ENCODE measurements at regions not wholly inside any gene's neighbourhood (a gene's known extent, or its start where the extent isn't known, plus 50 kb on each side); places are given as distances from the start of the nearest gene placed in this dataset.
"Not testable (repeated sequence)": the region's sequence is repeated elsewhere in the genome, so short reads cannot be mapped to it uniquely, and the experiment has no call there.

DNA sequence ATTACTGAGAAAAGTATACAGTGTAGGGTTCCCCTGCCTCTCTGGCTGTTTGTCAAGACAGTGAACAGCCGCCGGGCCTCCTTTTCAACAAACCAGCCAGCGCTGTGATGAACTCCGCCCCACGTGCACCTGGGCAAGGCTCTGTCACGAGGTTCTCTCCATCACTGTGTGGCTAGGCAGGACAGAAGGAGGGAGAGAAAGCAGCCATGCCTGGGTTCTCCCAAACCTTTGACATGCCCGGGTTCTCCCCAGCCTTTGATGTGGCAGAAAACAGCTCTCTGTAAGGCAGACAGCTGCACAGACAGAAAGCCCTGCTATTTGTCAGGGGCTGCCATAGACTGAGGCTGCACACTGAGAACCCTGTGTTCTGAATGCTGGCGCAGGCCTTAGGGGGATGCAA, 101.4 kb upstream of the TRPM1 start:
- DNase-seq (ENCODE audit: low read depth) (no peak), FAIRE-seq (no peak)
- Histone ChIP-seq H3K36me3 (ENCODE audit: control insufficient read depth, insufficient read depth, low read length) (no peaks in the 10 kb centered on the region), H3K4me3 (ENCODE audit: low read depth, low read length) (no peak overlapping the region), H3K27me3 (ENCODE audit: control insufficient read depth, insufficient read depth, low read length) (peaks cover 7% of the 10 kb centered on the region)
- TF ChIP-seq, protein P1, sequence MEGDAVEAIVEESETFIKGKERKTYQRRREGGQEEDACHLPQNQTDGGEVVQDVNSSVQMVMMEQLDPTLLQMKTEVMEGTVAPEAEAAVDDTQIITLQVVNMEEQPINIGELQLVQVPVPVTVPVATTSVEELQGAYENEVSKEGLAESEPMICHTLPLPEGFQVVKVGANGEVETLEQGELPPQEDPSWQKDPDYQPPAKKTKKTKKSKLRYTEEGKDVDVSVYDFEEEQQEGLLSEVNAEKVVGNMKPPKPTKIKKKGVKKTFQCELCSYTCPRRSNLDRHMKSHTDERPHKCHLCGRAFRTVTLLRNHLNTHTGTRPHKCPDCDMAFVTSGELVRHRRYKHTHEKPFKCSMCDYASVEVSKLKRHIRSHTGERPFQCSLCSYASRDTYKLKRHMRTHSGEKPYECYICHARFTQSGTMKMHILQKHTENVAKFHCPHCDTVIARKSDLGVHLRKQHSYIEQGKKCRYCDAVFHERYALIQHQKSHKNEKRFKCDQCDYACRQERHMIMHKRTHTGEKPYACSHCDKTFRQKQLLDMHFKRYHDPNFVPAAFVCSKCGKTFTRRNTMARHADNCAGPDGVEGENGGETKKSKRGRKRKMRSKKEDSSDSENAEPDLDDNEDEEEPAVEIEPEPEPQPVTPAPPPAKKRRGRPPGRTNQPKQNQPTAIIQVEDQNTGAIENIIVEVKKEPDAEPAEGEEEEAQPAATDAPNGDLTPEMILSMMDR (IDR thresholded peaks at IDR 0.05; ENCODE audit: insufficient read depth, low read length, severe bottlenecking): no peak

DNA sequence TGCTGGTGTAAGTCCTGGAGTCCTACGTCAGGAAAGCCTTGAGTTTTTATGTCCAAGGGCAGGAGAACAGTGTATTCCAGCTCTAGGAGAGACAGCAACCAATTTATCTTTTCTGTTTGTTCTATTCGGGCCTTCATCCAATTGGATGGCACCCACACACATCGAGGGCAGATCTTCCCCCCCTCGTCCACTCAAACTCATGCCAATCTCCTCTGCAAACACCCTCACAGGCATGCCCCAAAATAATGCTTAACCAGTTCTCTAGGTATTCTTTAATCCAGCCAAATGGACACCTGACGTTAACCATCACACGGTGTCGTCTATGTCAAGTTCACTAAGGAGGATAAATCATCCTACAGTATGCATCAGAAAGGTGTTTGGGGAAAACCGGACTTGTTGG, 102.5 kb upstream of the TRPM1 start:
- TF ChIP-seq, protein P1 (IDR thresholded peaks at IDR 0.05; ENCODE audit: insufficient read depth, low read length, severe bottlenecking): no peak
- Histone ChIP-seq H3K36me3 (ENCODE audit: control insufficient read depth, insufficient read depth, low read length) (no peaks in the 10 kb centered on the region), H3K27me3 (ENCODE audit: control insufficient read depth, insufficient read depth, low read length) (peaks cover 7% of the 10 kb centered on the region), H3K4me3 (ENCODE audit: low read depth, low read length) (no peak overlapping the region)
- DNase-seq (ENCODE audit: low read depth) (no peak), FAIRE-seq (peak; percentile 40)

GRCh38 chr15:31206386-31207181, 105.1 kb upstream of the TRPM1 start:
- Histone ChIP-seq H3K4me3 (ENCODE audit: low read depth, low read length) (no peak overlapping the region), H3K27me3 (ENCODE audit: control insufficient read depth, insufficient read depth, low read length) (peaks cover 7% of the 10 kb centered on the region), H3K36me3 (ENCODE audit: control insufficient read depth, insufficient read depth, low read length) (no peaks in the 10 kb centered on the region)
- DNase-seq (ENCODE audit: low read depth) (no peak), FAIRE-seq (no peak)
- TF ChIP-seq, protein P1 (IDR thresholded peaks at IDR 0.05; ENCODE audit: insufficient read depth, low read length, severe bottlenecking): no peak

GRCh38 chr15:31207246-31207645, 105.7 kb upstream of the TRPM1 start:
- no peaks in the 10 kb centered on the region for H3K36me3 ChIP-seq (ENCODE audit: control insufficient read depth, insufficient read depth, low read length)
- DNase-seq (ENCODE audit: low read depth): no peak
- TF ChIP-seq, protein P1 (IDR thresholded peaks at IDR 0.05; ENCODE audit: insufficient read depth, low read length, severe bottlenecking): no peak
- peaks cover 7% of the 10 kb centered on the region for H3K27me3 ChIP-seq (ENCODE audit: control insufficient read depth, insufficient read depth, low read length)
- FAIRE-seq: peak; percentile 47
- no peak overlapping the region for H3K4me3 ChIP-seq (ENCODE audit: low read depth, low read length)

DNA sequence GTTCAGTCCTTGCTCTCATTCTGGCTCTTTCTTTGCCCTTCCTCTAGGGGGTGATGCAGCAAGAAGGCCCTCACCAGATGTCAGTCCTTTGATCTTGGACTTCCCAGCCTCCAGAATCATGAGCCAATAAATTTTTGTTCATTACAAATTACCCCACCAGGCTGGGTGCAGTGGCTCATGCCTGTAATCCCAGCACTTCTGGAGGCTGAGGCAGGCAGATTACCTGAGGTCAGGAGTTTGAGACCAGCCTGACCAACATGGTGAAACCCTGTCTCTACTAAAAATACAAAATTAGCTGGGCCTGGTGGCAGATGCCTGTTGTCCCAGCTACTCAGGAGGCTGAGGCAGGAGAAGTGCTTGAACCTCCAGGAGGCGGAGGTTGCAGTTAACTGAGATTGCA, 106.3 kb upstream of the TRPM1 start:
- not testable (repeated sequence) for FAIRE-seq; DNase-seq (ENCODE audit: low read depth); H3K27me3 ChIP-seq (ENCODE audit: control insufficient read depth, insufficient read depth, low read length); H3K4me3 ChIP-seq (ENCODE audit: low read depth, low read length); H3K36me3 ChIP-seq (ENCODE audit: control insufficient read depth, insufficient read depth, low read length)

DNA sequence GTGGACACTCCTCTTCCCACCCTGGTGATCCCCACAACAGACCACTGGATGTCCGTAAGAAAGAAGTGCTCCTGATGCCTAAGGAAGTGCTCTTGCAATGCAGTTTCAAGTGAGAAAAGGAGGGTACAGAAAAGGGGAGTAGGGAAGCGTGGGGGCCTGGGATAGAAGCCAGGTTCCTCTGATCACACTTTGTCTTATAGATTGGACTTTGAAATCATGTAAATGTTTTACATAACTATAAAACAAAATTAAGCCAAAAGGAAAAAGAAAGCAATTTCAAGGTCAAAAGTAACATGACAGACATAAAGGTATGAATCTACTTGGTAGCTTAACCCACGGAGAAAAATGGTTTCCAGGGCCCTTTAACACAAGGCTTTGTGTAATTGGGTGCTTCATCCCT, 107.3 kb upstream of the TRPM1 start:
- Histone ChIP-seq H3K36me3 (ENCODE audit: control insufficient read depth, insufficient read depth, low read length) (no peaks in the 10 kb centered on the region), H3K4me3 (ENCODE audit: low read depth, low read length) (no peak overlapping the region), H3K27me3 (ENCODE audit: control insufficient read depth, insufficient read depth, low read length) (peaks cover 5% of the 10 kb centered on the region)
- FAIRE-seq: no peak
- TF ChIP-seq, protein P1 (IDR thresholded peaks at IDR 0.05; ENCODE audit: insufficient read depth, low read length, severe bottlenecking): no peak
- DNase-seq (ENCODE audit: low read depth): no peak

Data from bronchial epithelial cell (primary cell).